HG02870 (cell line): ENCODE measurements at regions not wholly inside any gene's neighbourhood (a gene's known extent, or its start where the extent isn't known, plus 50 kb on each side); places are given as distances from the start of the nearest gene placed in this dataset.

Experiments
- ATAC-seq: cut with Tn5 transposase; IDR thresholded peaks from one replicate; pipeline ENCODE4 v1.9.1; 2021; ENCODE audit warnings: mild to moderate bottlenecking, moderate library complexity; ENCODE audit not compliant: unreplicated experiment

DNA sequence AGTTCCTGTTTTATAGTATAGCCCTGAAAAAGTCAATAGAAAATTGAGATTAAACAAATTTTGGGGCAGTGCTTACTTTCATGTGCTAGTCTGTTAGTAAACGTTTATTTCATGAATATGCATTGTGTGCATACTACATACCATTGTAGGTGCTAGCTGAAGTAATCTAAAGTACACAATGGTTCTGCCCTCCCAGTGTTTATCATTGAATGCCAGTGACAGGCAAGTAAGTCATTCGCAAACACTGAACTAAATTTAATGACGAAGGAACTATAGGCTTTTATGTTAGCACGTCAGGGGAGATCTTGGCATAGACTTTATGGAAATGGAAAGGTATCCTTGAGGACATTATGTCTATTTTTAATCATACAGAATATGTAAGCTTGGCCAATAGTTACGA lies 426.9 kb upstream of the EPHA5 start:
- ATAC-seq, result no peak

DNA sequence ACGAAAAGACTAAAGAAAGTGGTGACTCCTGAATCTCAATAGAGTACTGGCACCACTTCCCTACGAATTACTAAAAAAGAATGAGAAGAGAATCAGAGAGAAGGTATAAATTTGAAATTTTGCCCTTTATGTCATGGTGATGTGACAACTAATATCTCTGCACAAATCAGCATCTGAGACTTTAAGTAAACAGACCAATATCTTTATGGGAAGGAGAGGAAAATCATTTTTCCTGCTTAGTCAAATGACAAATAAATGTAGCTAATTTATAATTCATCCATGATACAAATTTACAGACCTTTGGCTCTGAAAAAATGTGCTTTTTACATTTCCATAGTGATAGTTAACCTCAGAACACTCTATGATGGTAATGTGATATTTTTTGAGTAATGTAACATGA lies 424.8 kb upstream of the EPHA5 start:
- no peak for ATAC-seq

DNA sequence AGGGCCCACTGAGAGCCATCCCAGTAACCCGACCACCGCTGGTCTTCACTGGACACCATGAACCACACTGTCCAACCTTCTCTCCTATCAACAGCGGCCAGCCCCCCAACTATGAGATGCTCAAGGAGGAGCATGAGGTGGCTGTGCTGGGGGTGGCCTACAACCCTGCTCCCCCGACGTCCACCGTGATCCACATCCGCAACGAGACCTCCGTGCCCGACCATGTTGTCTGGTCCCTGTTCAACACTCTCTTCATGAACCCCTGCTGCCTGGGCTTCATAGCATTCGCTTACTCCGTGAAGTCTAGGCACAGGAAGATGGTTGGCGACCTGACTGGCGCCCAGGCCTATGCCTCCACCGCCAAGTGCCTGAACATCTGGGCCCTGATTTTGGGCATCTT lies 423.8 kb upstream of the EPHA5 start:
- ATAC-seq, result no peak

DNA sequence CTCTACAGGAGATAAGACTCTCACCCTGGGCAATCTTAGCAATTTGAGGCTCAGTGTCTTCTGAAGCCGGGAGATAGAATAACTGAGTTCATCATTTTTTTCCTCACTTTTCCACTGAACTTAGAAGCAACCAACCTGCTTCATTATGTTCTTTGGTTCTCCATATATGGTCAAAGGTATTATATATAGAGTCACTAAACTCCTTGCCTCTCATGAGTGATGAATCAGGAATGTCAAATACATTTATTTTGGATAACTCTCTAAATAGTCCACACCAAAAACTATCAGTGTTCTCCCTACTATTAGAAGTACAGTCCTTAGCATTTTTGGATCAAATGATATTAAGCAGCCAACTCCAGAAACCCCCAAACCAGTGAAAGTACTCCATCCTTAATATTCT lies 421.5 kb upstream of the EPHA5 start:
- ATAC-seq, result no peak

DNA sequence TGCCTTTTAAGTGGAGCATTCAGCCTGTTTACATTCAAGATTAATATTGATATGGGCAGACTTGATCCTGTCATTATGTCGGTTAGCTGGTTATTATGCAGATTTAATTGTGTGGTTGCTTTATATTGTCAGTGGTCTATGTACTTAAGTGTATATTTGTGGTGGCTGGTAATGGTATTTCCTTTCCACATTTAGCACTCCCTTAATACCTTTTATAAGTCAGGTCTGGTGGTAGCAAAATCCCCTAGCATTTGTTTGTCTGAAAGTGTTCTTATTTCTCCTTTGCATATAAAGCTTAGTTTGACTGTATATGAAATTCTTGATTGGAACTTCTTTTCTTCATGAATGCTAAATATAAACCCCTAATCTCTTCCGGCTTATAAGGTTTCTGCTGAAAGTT lies 403.7 kb upstream of the EPHA5 start:
- ATAC-seq, result no peak

DNA sequence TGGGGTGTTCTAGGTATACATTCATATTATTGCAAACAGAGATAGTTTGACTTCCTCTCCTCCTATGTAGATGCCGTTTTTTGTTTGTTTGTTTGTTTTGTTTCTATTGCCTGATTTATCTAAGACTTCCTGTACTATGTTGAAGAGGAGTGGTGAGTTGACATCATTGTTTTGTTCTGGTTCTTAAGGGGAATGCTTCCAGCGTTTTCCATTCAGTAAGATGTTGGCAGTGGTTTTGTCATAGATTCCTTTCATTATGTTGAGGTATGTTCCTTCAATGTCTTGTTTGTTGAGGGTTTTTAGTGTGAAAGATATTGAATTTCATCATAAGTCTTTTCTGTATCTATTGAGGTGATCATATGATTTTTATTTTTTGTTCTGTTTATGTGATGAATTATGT lies 401.6 kb upstream of the EPHA5 start:
- ATAC-seq, result no peak

DNA sequence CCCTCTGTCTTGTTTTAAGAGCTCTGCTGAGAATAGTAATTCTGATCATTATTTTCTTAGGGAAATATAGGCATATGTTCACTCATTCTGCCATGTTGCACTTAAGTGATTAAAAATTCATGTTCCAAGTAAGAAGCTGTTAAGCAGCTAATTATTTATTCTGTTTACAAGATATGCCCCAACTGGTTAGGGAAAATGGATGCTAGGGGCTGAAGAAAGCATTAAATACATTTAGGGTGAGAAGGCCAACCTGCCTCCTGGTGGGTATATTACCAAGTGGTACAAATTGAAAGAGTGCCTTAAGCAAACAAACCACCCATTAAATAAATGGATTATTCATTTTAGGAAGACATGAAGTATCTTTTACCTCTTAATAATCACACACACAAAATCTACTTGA lies 392.6 kb upstream of the EPHA5 start:
- no peak for ATAC-seq

DNA sequence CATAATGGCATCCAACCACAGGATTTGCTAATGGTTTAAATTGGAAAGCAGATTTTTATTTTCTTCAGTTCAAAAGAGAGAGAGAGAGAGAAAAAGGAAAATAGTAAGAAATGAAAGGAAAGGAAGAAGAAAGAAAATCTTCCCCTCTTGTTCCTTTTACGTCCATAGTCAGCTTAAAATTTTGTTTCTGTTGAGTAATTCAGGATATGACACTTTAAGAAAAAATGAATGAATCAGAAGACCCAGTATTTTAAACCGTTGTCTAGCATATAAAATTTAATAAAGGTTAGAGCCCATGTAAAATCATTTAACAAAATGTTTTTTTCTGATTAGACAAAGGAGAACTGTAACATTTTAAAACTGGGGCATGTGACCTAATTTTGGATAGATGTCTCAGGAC lies 391.8 kb upstream of the EPHA5 start:
- no peak for ATAC-seq

DNA sequence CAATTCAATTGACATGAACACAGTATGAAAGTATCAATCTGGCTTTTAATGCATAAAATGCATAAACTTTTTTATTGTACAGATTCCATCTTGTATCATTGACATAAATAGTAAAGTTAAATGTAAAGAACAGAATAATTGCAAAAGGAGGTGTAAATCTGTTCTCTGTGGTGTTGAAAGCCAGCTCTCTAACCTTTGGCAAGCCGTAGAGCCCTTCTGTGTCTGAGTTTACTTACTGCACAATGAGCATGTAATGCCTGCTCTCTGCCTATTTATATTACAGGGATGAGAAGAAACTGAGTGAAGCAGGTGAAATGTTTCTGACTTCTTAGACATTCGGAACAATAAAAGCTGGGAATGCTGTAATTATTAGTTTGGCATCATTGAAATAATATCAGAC lies 389.3 kb upstream of the EPHA5 start:
- no peak for ATAC-seq

DNA sequence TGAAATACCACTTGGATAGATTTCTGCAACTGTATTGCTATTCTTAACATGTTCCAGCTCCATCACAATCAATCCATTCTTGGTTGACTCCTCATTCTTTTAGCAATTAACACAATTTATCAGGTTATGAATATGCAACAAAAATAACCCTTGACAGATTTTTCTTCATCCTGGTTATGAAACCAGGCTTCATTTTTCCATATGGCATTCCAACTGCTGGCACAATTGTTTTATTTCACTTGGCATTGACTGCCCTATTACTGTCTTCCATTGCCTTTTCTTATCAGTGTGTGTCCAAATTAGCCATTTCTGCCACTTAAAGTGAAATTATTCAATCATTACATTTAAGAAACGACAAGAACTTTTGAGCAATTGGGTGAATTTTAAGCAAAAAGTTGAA lies 388.8 kb upstream of the EPHA5 start:
- no peak for ATAC-seq

DNA sequence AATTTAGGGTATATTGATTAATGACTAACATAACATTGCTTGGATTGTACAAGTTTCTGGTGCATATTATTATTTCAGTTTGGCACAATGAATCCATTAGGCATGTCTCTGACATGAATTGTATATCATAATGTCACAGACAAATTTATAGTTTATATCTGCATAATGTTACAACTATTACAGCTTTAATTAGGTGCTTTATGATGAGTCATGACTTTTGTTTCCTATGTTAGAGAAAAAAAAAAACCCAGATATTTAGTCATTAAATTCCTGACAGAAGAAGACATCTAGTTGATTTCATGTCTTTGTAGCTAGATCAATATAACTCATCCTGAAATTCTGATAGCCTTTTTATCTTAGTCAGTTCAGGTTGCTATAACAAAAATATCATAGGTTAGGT lies 385.7 kb upstream of the EPHA5 start:
- no peak for ATAC-seq

DNA sequence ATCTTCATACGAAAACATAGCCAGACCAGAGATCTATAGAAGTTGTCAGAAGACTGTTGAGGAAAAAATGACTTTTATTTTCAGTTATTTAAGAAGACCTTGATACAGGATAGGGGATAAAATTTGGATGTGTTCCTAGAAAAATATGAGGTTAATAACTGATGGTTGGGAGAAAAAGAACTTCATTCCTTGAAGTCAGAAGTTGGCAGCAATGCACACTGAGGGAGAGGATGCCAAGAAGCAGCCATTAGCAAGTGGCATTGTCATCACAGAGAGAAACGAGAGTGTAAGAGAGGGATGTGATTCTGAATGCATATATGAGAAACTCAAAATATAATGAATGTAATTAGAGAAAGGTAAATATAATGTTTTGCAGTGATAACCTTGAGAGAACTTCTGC lies 382.1 kb upstream of the EPHA5 start:
- ATAC-seq, result no peak

DNA sequence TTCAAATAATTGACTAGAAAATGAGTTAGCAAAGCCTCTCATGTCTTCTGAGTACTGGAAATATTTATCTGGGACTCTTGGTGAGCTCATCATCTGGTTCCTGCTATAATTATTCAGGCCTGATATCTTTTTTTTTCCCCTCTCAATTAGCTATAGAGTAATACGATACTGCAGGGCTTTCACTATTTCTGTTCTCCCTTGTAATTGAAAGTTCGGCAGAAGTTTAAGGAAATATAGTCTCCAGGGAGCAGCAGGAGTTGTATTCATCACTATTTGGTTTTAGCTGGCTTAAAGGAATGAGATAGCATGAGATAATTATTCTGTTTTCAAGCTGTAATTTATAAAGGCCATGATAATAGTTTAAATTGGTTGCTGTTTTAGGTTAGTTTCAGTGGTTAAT lies 378.6 kb upstream of the EPHA5 start:
- ATAC-seq, result no peak

DNA sequence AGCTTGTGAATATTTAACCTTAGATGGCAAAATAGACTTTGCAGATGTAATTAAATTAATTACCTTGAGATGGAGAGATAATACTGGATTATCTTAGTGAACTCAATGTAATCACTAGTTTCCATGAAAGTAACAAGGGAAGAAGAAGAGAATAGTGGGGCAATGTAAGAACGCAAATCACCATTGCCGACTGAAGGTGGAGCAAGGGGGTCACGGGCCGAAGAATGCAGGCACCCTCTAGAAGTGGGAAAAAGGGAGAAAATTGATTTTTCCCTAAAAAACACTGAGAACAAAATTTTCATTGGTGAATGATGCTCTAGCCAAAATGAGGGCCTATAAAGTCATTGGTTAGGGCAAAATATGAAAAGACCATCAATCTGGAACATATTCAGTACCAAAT lies 375.6 kb upstream of the EPHA5 start:
- no peak for ATAC-seq

DNA sequence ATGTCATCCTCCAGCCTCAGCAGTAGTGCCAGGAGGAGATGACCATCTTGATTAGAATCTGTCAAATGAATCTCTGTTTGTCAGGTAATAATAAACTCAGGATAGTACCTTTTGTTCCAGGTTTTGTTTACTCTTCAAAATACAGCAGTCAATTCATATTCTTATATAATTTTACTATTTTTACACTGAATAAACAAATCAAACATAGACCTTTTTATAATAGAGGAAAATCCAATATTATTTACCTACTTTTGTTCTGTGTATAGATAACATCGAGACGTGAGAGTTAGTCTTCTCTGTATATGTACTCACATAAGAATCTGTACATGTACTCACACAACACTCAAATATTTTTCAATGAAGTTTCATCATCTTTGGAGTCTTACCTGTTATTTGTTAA lies 365.4 kb upstream of the EPHA5 start:
- no peak for ATAC-seq

DNA sequence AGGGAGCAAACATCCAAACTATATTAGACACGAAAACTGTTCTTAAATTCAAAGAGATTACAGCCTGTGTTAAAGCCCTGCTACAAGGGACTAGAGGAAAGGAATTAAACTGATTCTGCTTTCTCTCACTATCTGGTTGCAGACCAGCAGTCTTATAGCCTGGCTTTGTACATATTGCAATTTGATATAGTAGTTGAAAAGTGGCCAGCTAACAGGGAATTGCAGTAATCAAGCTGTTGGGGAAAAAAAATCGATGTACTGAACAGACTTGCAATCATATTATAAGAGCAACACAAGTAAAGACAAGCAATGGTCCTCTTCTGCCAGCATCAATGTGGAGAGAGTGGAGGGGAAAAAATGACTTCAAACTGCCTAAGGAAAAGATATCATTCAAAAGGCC lies 364.4 kb upstream of the EPHA5 start:
- no peak for ATAC-seq

DNA sequence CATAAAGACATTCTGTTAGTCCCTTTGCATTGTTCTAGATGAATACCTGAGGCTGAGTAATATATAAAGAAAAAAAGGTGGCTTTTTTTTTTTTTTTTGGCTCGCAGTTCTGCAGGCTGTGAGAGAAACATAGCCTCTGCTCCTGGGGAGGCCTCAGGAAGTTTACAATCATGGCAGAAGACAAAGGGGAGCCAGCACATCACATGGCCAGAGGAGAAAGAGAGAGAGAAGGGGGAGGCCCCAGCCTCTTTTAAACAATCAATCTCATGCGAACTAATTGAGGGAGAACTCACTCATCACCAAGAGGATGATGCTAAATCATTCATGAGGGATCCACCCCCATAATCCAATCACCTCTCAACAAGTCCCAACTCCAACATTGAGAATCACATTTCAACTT lies 364.0 kb upstream of the EPHA5 start:
- ATAC-seq, result no peak

DNA sequence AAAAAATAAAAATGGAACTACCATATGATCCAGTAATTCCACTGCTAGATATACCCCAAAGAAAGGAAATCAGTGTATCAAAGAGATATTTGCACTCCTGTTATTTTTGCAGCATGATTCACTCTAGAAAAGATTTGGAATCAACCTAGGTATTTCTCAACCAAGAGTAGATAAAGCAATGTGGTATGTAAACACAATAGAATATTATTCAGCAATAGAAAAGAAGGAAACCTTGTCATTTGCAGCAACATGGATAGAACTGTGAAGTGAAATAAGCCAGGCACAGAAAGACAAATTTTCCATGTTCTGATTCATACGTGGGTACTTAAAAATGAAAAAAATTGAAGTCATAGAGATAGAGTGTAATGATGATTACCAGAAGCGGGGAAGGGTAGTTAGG lies 362.3 kb upstream of the EPHA5 start:
- no peak for ATAC-seq

DNA sequence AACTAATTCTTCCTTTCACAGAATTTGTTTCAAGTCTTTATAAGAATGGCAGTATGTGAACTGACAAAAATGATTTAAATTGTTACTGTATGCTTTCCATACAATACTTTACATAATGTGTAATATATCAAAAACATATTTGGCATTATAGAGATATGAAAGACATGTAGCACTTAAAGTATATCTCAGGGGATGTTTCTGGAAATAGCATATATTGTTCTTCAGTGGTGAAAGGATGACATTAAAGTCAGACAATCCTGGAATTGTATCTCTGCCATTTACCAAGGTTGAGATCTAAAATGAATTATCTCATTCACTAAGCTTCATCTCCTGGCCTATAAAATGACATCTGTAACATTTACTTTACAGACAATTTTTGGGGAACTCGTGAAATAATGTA lies 358.4 kb upstream of the EPHA5 start:
- no peak for ATAC-seq

DNA sequence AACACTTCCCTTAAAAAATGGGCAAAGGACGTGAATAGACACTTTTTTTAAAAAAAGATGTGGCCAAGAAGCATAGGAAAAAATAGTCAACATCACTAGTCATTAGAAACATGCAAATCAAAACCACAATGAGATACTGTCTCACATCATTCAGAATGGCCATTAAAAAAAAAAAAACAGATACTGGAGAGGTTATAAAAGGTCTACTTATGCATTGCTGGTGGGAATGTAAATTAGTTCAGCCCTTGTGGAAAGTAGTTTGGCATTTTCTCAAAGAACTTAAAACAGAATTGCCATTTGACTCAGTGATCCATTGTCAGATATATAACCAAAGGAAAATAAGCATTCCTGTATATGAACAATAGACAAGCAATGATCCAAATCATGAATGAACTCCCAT lies 352.8 kb upstream of the EPHA5 start:
- no peak for ATAC-seq

DNA sequence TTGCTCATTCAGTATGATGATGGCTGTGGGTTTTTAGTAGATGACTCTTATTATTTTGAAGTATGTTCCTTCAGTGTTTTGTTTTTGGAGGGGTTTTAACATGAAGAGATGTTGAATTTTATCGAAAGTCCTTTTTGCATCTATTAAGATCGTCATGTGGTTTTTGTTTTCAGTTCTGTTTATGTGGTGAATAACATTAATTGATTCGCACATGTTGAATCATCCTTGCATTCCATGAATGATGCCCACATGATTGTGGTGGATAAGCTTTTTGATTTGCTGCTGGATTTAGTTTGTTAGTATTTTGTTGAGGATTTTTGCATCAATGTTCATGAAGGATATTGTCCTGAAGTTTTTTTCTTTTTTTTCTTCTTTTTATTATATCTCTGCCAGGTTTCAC lies 347.4 kb upstream of the EPHA5 start:
- no peak for ATAC-seq

DNA sequence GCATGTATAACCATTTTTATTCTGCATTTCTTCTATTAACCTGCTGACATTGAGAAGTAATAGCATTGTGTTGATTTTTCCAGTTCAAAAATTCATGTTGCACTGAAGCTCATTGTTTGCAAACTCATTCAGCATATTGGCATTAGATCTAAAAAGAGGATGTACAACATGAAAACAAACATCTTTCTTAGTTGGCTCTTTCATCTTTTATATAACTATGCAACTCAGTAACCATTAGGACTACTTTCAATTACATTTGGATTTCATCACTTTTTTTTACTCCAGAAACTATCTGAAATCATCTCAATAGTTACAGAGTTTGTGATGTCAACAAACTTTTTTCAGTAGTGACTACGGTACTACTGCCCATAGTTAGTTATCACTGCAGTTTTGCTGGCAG lies 346.0 kb upstream of the EPHA5 start:
- no peak for ATAC-seq

DNA sequence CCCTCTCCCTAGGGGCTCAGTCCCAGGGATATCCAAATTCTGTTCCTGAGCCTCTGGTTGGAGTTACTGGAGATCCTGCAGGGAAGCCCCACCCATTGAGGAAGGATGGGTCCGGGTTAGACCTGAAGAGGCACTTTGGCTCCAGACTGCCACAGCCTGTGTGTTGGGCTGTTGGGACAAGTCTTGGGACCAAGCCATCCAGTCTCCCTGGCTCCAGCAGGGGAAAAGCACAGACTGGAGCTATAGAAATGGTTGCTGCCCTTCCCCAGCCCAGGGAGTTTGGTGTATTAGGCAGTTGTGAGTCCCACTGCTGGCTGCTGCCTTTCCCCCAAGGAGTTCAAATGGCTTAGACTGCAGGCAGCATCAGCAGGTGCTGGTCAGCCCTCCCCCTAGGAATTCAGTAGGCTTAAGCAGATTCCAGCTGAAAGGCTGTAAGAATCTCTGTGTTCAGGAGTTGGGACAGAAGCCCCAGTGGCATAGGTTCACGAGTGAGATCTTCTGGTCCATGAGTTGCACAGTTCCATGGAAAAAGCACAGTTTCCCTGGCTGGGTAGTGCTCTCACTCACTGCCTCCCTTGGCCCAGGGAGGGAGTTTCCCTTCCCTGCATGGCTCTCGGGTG lies 344.0 kb upstream of the EPHA5 start:
- no peak for ATAC-seq
